ENCODE measurements at regions not wholly inside any gene's neighbourhood (a gene's known extent, or its start where the extent isn't known, plus 50 kb on each side); places are given as distances from the start of the nearest gene placed in this dataset.

- intact Hi-C loops (cut with DNase I): no loop called here
- H3K27me3 ChIP-seq: no peaks in the 10 kb centered on the region
- WGBS, 4 donors: 77 to 92% (median 85%) methylated on average over 1 of the region's 1 CpG
- DNase-seq (no peak), ATAC-seq (no peak)
- H3K4me3 ChIP-seq: no peak overlapping the region
- no peaks in the 10 kb centered on the region for H3K4me1 ChIP-seq
- H3K27ac ChIP-seq: no peak overlapping the region
- H3K9me3 ChIP-seq: no peaks in the 10 kb centered on the region
- no peaks in the 10 kb centered on the region for H3K36me3 ChIP-seq
- TF ChIP-seq CTCF (IDR thresholded peaks at IDR 0.05) (no peak), POLR2A (IDR thresholded peaks at IDR 0.05) (no peak)
Measured at GRCh38 chr12:40579687-40580086, 112.6 kb upstream of the CNTN1 start.

GRCh38 chr12:40580346-40580745 lies 111.9 kb upstream of the CNTN1 start:
- Histone ChIP-seq H3K4me1 (no peaks in the 10 kb centered on the region), H3K27me3 (no peaks in the 10 kb centered on the region), H3K4me3 (no peak overlapping the region), H3K27ac (no peak overlapping the region), H3K36me3 (no peaks in the 10 kb centered on the region), H3K9me3 (no peaks in the 10 kb centered on the region)
- TF ChIP-seq POLR2A (IDR thresholded peaks at IDR 0.05) (no peak), CTCF (IDR thresholded peaks at IDR 0.05) (no peak)
- ATAC-seq: no peak
- DNase-seq: no peak
- 91 to 95% (median 94%) methylated on average over 2 of the region's 2 CpGs for WGBS, 4 donors
- intact Hi-C loops (cut with DNase I): no loop called here

- TF ChIP-seq CTCF (IDR thresholded peaks at IDR 0.05): no peak
- TF ChIP-seq POLR2A (IDR thresholded peaks at IDR 0.05): no peak
- no peak for DNase-seq
- no peaks in the 10 kb centered on the region for H3K4me1 ChIP-seq
- H3K4me3 ChIP-seq: no peak overlapping the region
- 60 to 98% (median 90%) methylated on average over 1 of the region's 1 CpG for WGBS, 4 donors
- no peak for ATAC-seq
- H3K9me3 ChIP-seq: no peaks in the 10 kb centered on the region
- no peaks in the 10 kb centered on the region for H3K36me3 ChIP-seq
- intact Hi-C loops (cut with DNase I): no loop called here
- H3K27me3 ChIP-seq: no peaks in the 10 kb centered on the region
- H3K27ac ChIP-seq: no peak overlapping the region
Measured at GRCh38 chr12:40581889-40582288, 110.3 kb upstream of the CNTN1 start.

GRCh38 chr12:40583743-40584142 lies 108.5 kb upstream of the CNTN1 start:
- no peaks in the 10 kb centered on the region for H3K36me3 ChIP-seq
- no peak overlapping the region for H3K27ac ChIP-seq
- DNase-seq: no peak
- TF ChIP-seq POLR2A (IDR thresholded peaks at IDR 0.05) (no peak), CTCF (IDR thresholded peaks at IDR 0.05) (no peak)
- H3K4me3 ChIP-seq: no peak overlapping the region
- ATAC-seq: no peak
- H3K4me1 ChIP-seq: no peaks in the 10 kb centered on the region
- H3K27me3 ChIP-seq: no peaks in the 10 kb centered on the region
- intact Hi-C loops (cut with DNase I): no loop called here
- peaks cover 0 to 3% (median 0%) of the 10 kb centered on the region in 12 donors for H3K9me3 ChIP-seq
